GM18511 (cell line): ENCODE measurements at regions not wholly inside any gene's neighbourhood (a gene's known extent, or its start where the extent isn't known, plus 50 kb on each side); places are given as distances from the start of the nearest gene placed in this dataset.
A peak's percentile ranks its signal among the peaks of the same experiment; 100 is the strongest.
"Not testable (repeated sequence)": the region's sequence is repeated elsewhere in the genome, so short reads cannot be mapped to it uniquely, and the experiment has no call there.

Source experiments
- ATAC-seq: cut with Tn5 transposase; IDR thresholded peaks from one replicate; pipeline ENCODE4 v1.9.1; 2021; ENCODE audit warnings: mild to moderate bottlenecking, moderate library complexity; ENCODE audit not compliant: unreplicated experiment

DNA sequence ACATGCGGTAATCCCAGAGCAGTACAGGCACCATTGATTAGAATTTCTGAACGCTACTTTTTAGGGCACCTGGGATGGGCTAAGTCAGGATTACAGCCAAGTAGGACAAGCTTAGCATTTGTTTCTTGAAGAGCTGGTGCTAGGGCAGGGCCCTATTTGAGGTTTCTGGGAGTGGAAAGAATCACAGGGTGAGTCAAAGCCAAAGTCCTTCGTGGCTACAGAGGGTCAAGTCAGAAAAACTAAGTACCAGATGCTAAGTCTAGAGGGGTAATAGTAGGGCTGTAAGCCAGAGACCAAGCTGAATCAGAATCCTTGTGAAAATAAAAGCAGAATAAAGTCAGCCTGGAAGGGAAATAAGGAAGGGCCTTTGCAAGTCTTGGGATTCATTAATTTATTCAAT lies 448.6 kb downstream of the ZIC3 start:
- no peak for ATAC-seq

DNA sequence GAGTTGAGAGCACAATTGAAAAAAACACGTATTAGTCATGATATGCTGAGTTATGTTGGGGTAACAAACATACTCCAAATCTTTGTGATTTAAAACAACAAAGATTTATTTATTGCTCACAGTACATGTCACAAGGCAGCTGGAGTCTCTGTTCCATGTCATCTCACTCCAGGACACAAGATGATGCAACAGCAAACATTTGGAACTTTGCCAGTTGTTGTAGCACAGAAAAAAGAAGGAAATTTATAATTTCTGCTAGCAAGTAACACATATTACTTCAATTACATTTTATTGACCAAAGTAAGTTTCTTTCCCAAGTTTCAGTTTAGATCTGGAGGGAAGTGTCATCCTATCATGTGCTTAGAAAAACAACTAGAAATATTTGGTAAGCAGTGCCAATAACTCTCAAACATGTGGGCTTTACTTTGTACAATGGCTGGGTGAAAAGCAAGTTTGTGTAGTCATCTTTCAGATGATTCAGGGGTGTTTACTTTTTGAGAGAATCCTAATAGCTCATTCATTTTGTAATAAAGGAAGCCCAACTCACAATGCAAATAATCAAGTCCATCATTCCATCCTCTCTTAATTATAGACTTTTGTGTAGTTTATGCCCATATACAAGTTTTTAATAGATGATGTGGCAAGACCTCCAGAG lies 452.3 kb downstream of the ZIC3 start:
- no peak for ATAC-seq

GRCh38 chrX:138020941-138021340 lies 455.0 kb downstream of the ZIC3 start:
- ATAC-seq = no peak

DNA sequence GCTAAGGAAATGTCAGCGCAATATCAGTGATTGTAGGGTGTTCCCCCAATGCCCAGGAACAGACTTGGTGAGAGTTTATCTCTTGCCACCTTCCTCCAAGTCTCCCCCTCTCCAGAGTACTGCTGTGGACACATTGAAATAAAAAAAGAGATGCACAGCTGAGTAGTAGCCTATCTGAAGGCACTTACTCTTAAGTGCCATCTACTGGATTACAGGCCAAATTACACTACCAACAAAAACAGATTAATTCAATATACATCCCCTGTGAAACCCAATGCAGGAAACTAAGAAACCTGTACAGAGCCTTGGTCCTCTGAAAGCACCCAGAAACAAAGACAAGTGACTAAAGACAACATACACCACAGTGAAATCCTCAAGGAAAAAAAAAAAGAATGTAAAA lies 460.3 kb downstream of the ZIC3 start:
- ATAC-seq = peak; percentile 92

- no peak for ATAC-seq
These were observed 465.8 kb downstream of the ZIC3 start for GRCh38 chrX:138031715-138032114.

GRCh38 chrX:138034136-138034535 lies 468.2 kb downstream of the ZIC3 start:
- no peak for ATAC-seq

- ATAC-seq = no peak
These were observed 471.6 kb downstream of the ZIC3 start for GRCh38 chrX:138037548-138037947.

DNA sequence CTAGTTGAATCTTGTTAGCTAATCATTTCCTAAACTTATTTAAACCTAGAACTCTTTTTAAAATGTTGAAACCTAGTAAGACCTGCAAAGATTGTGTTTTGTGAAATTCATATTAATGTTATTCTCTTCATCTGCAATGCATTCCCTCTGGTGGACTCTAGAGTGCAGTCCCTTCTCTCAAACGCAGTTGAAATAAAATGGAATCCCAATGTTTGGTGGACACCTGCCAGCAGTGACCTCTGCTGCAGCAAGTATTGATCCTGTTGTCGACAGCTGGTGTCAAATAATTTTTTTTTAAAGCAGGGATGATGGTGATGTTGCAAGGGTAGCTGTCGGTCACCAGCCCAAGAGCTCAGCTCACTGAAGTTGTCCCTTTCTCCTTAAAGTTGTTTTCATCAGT lies 492.0 kb downstream of the ZIC3 start:
- no peak for ATAC-seq

GRCh38 chrX:138058931-138059330 lies 493.0 kb downstream of the ZIC3 start:
- ATAC-seq = no peak

DNA sequence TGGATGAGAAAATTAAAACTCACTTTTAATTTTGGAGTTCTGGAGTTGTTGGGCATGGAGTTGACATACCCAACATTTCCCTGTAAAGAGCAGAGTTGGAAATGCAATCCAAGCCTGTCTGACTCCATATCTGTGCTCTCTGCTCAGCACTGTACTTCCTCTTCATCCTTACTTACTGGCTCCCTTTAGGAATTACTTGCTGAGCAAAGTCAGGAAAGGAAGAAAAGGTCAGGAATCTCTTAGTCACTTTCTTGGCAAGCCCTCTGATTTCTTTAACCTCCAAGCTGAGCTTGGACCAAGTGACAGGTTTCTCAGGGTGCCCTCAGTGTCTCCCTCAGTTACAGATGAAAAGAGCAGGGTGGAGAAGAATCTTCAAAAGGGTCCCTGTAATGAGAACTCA lies 501.5 kb downstream of the ZIC3 start:
- ATAC-seq = no peak

GRCh38 chrX:138073626-138074025 lies 507.7 kb downstream of the ZIC3 start:
- no peak for ATAC-seq

GRCh38 chrX:138082251-138082650 lies 516.3 kb downstream of the ZIC3 start:
- no peak for ATAC-seq

DNA sequence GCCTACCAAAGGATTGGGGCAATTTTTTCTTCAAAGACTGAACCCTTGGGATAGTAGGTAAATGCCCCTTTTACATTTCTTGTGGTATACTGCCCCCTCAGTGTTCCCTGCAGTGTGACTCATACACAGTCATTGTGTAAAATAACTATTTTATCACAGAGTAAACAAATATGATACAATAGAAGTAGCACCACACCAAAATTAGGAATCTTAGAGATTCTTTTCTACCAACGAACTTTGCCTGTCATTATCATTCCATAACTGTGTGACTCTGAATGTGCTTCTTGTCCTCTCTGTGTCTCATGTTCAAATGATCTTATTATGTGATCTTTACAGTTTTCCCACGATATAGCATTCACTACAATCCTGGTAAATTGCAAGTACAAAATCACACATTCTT lies 517.0 kb downstream of the ZIC3 start:
- no peak for ATAC-seq

DNA sequence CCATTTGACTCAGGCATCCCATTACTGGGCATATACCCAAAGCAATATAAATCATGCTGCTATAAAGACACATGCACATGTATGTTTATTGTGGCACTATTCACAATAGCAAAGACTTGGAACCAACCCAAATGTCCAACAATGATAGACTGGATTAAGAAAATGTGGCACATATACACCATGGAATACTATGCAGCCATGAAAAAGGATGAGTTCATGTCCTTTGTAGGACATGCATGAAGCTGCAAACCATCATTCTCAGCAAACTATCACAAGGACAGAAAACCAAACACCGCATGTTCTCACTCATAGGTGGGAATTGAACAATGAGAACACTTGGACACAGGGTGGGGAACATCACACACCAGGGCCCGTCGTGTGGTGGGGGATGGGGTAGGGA lies 545.0 kb downstream of the ZIC3 start:
- not testable (repeated sequence) for ATAC-seq

DNA sequence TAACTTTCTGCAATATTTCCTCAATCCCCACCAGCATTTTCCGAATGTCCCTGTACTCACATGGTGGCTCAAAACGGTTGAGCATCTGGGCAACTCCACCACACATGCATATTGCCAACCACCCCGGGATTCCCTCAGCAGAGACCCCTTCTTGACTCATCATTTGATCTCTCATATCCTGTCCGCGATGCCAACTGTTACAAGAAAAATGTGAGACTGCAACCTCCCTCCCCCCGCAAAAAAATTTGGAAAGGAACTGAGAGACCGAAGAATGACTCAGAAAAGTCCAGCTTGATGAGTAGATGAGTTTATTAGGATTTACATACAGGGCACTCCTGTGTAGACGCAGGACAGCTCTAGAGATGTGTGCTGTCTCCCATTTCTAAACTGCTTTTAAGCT lies 561.4 kb downstream of the ZIC3 start:
- ATAC-seq = no peak

- ATAC-seq = peak; percentile 92
These were observed 562.2 kb downstream of the ZIC3 start for GRCh38 chrX:138128027-138128671.

GRCh38 chrX:138150709-138151108 lies 560.8 kb downstream of the FGF13 start:
- no peak for ATAC-seq

DNA sequence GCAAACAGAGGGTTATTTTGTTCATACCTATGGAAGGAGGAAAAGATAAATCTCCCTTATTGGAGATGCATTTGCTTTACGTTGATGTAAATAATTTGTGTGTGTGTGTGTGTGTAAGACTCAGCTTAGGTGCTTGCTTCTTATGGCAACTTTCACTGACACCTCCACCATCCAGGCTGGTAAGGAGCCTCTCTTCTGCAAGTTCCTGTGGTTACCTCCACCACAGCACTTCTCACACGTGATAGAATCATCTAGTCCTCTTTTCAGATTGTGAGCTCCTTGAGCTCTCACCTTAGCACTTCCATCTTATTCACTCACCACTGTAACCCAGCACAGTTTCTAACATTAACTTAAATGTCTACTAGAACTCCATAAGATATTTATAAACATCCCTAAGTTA lies 553.7 kb downstream of the FGF13 start:
- no peak for ATAC-seq

GRCh38 chrX:138191998-138192397 lies 519.5 kb downstream of the FGF13 start:
- no peak for ATAC-seq

DNA sequence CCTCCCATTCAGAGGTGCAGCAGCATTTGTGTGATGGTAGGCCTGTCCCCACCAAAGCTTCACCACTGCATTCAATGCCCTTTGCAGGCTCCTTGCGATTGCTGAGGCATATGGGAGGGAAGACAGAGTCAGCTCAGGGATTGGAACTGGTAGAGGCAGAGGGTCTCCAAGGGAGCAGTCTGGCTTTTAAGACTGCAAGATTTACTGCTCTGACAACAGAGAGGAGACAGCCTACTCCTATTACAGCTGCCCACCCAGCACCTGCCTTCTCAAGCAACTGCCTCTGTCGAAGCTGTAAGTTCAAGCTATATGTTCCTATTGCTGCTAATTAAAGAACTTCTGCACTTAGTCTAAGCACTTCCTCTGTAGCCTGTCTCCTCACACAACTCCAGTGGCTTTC lies 481.8 kb downstream of the FGF13 start:
- no peak for ATAC-seq

DNA sequence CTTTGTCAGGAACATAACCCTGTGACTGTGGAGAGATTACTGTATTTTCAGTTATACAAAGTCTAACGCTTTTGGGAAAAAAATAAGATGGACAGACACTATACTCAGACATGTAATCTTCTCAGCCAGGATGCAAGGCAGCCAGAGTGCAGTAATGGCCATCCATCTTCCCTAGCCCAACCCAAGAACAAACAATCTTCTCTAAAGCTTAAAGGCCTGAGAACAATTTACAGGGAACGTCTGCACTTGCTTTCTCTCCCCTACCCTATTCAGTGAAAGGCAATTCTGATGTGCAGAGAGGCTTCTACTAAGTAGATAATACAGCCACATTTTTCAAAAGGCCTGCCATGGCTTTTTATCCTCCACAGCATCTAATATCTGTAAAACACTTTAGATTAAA lies 471.3 kb downstream of the FGF13 start:
- ATAC-seq = no peak

DNA sequence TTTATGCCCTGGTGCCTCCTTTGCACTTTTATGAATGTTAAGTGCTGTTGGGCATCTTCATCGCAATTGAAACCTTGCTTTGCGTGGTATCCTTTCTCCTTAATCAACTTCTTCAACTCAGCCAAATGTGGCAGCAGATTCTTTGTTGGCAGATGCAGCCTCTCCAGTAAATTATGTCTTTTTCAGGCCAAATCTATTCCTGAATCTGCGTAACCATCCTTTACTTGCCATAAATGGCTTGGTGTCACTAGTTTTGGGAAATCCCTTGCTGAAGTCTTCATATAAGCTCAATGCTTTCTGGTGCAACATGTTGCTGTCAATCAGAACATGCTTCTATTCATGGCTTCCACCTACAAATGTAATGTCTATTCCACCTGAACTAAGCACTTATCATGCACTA lies 457.5 kb downstream of the FGF13 start:
- no peak for ATAC-seq

DNA sequence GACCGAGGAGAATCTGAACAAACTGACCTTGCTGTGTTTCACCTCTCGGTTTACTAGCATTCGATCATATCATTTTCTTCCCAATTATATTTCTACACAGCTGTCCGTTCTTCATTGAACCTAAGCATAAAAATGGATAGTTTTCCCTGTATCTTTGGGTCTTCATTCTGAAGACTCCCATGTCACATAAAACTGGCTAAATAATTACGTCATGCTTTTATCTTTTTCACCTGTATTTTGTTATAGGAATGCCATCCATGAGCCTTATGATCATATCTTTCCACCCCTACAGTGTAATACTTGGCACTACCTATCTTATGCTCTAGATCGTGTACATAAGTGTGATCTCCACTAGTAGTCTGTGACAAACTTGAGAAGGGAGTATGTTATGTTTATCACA lies 456.1 kb downstream of the FGF13 start:
- no peak for ATAC-seq
